H1 (cell line): ENCODE measurements at regions not wholly inside any gene's neighbourhood (a gene's known extent, or its start where the extent isn't known, plus 50 kb on each side); places are given as distances from the start of the nearest gene placed in this dataset.

Experiments
- CTCF ChIA-PET: fragments of 300-600 bp; sonication (Branson Sonifier 250); formaldehyde crosslinking; loops from one replicate; lab custom pipeline; 2021; ENCODE audit not compliant: partially characterized antibody; lab: Charles Lee
- POLR2A ChIA-PET: fragments of 300-600 bp; sonication (Branson Sonifier 250); formaldehyde crosslinking; loops from one replicate; lab custom pipeline; 2021; ENCODE audit warnings: inconsistent platforms; ENCODE audit not compliant: partially characterized antibody; lab: Charles Lee
- DNase-seq, 2 experiments: peaks; one replicate each; pipeline versions ENCODE4 v3.0.0 to v3.0.0-alpha.2; 2010 to 2022; ENCODE audit warnings: low spot score in 2 of 2, low read depth in 1 of 2, mixed read lengths in 1 of 2
- FAIRE-seq: peaks from 2 replicates; lab custom pipeline; 2011; peaks lifted over from hg19 to GRCh38; lab: Jason Lieb, UNC
- H2AFZ ChIP-seq: 2 replicates; pipeline ENCODE4 v1.8.1; 2012; ENCODE audit warnings: low read length, inconsistent platforms
- H2AK5ac ChIP-seq: 2 replicates; pipeline ENCODE4 v1.6.1; 2013; ENCODE audit warnings: low read depth, low read length
- H2BK120ac ChIP-seq: replicated peaks from 2 replicates; pipeline ENCODE3; 2013; ENCODE audit warnings: low read depth, low read length, inconsistent platforms
- H2BK12ac ChIP-seq: 2 replicates; pipeline ENCODE4 v1.6.1; 2013; ENCODE audit warnings: low read depth, low read length
- H2BK15ac ChIP-seq: 2 replicates; pipeline ENCODE4 v1.6.1; 2013; ENCODE audit warnings: low read length
- H2BK20ac ChIP-seq: 2 replicates; pipeline ENCODE4 v1.6.1; 2013; ENCODE audit warnings: low read length
- H2BK5ac ChIP-seq: 2 replicates; pipeline ENCODE4 v1.6.1; 2013; ENCODE audit warnings: low read depth, low read length
- H3K14ac ChIP-seq: 2 replicates; pipeline ENCODE4 v1.6.1; 2013; ENCODE audit warnings: inconsistent platforms; ENCODE audit not compliant: insufficient read length
- H3K18ac ChIP-seq: 2 replicates; pipeline ENCODE4 v1.6.1; 2013; ENCODE audit warnings: low read length; ENCODE audit errors: extremely low read depth
- H3K23ac ChIP-seq: 2 replicates; pipeline ENCODE4 v1.6.1; 2013; ENCODE audit warnings: inconsistent platforms; ENCODE audit not compliant: insufficient read length
- H3K23me2 ChIP-seq: 2 replicates; pipeline ENCODE4 v1.6.1; 2013; ENCODE audit warnings: low read depth, low read length
- H3K27ac ChIP-seq: 2 replicates; pipeline ENCODE4 v1.6.1; 2011; ENCODE audit warnings: low read depth, low read length, inconsistent platforms
- H3K27me3 ChIP-seq, 4 experiments: replicated peaks in 1 of 4; 1 replicate in 1 of 4; 2 replicates in 3 of 4; pipeline versions ENCODE4 v1.6.1 to v1.8.1; 2011 to 2013; ENCODE audit warnings: low read length in 3 of 4, mild to moderate bottlenecking in 3 of 4, inconsistent platforms in 2 of 4, mixed read lengths in 2 of 4, moderate library complexity in 1 of 4; ENCODE audit not compliant: control insufficient read depth in 3 of 4, insufficient read depth in 3 of 4; ENCODE audit errors: extremely low read depth in 1 of 4
- H3K36me3 ChIP-seq, 4 experiments: 2 replicates each; pipeline versions ENCODE4 v1.6.1 to v1.8.1; 2011 to 2013; ENCODE audit warnings: mild to moderate bottlenecking in 4 of 4, low read length in 3 of 4, moderate library complexity in 2 of 4, control low read depth in 1 of 4, inconsistent platforms in 1 of 4; ENCODE audit not compliant: insufficient read depth in 4 of 4, control insufficient read depth in 2 of 4
- H3K4ac ChIP-seq: replicated peaks from 2 replicates; pipeline ENCODE3; 2013; ENCODE audit warnings: low read length, low read depth, mixed read lengths, inconsistent platforms; ENCODE audit not compliant: insufficient read length
- H3K4me1 ChIP-seq, 4 experiments: replicated peaks in 1 of 4; 1 replicate in 1 of 4; 2 replicates in 3 of 4; pipeline versions ENCODE4 v1.6.1 to v1.8.1; 2011 to 2013; ENCODE audit warnings: low read length in 3 of 4, inconsistent platforms in 2 of 4, mixed read lengths in 1 of 4; ENCODE audit not compliant: insufficient read depth in 4 of 4, control insufficient read depth in 3 of 4
- H3K4me2 ChIP-seq, 2 experiments: 2 replicates each; pipeline versions ENCODE4 v1.6.1 to v1.8.1; 2011 to 2013; ENCODE audit warnings: low read depth in 2 of 2, low read length in 2 of 2, control low read depth in 1 of 2, inconsistent platforms in 1 of 2, mild to moderate bottlenecking in 1 of 2; ENCODE audit not compliant: insufficient read depth in 1 of 2
- H3K4me3 ChIP-seq, 4 experiments: fragments of 200-600, 300-600 bp in 1 of 4; sonication (generic), shearing (Covaris generic), sonication (Bioruptor Twin) in 1 of 4; 2 replicates each; pipeline versions ENCODE4 v1.5.1 to v1.8.1; 2011 to 2016; ENCODE audit warnings: low read length in 4 of 4, low read depth in 3 of 4, control low read depth in 2 of 4, inconsistent platforms in 2 of 4, mild to moderate bottlenecking in 2 of 4, mixed read lengths in 1 of 4, moderate library complexity in 1 of 4; ENCODE audit not compliant: insufficient read depth in 2 of 4; ENCODE audit errors: extremely low read depth in 1 of 4
- H3K56ac ChIP-seq: replicated peaks from 2 replicates; pipeline ENCODE3; 2013; ENCODE audit warnings: low read depth, mild to moderate bottlenecking, mixed read lengths, low read length, inconsistent platforms; ENCODE audit not compliant: insufficient read length
- H3K79me1 ChIP-seq: 2 replicates; pipeline ENCODE4 v1.6.1; 2013; ENCODE audit warnings: low read depth, low read length, control low read depth
- H3K79me2 ChIP-seq, 2 experiments: 2 replicates each; pipeline versions ENCODE4 v1.6.1 to v1.8.1; 2012 to 2013; ENCODE audit warnings: low read length in 2 of 2, mild to moderate bottlenecking in 2 of 2, inconsistent platforms in 1 of 2; ENCODE audit not compliant: insufficient read depth in 2 of 2, control insufficient read depth in 1 of 2
- H3K9ac ChIP-seq, 4 experiments: replicated peaks in 1 of 4; 1 replicate in 1 of 4; 2 replicates in 3 of 4; pipeline versions ENCODE4 v1.6.1 to v1.8.1; 2011 to 2013; ENCODE audit warnings: low read depth in 3 of 4, low read length in 3 of 4, control low read depth in 2 of 4, mild to moderate bottlenecking in 2 of 4, moderate library complexity in 2 of 4, inconsistent platforms in 1 of 4; ENCODE audit errors: extremely low read depth in 1 of 4
- H3K9me3 ChIP-seq, 2 experiments: 2 replicates each; pipeline versions ENCODE4 v1.6.1 to v1.8.1; 2012 to 2013; ENCODE audit warnings: mild to moderate bottlenecking in 2 of 2, moderate library complexity in 2 of 2, control low read depth in 1 of 2, inconsistent platforms in 1 of 2, low read depth in 1 of 2, low read length in 1 of 2, mixed read lengths in 1 of 2; ENCODE audit not compliant: insufficient read depth in 2 of 2
- H4K20me1 ChIP-seq, 2 experiments: replicated peaks in 1 of 2; 2 replicates each; pipeline versions ENCODE3 to v1.8.1; 2011 to 2013; ENCODE audit warnings: inconsistent platforms in 2 of 2, low read length in 2 of 2, mild to moderate bottlenecking in 1 of 2; ENCODE audit not compliant: insufficient read depth in 2 of 2, control insufficient read depth in 1 of 2
- H4K5ac ChIP-seq: 2 replicates; pipeline ENCODE4 v1.6.1; 2013; ENCODE audit warnings: low read length, low read depth, mixed read lengths, inconsistent platforms; ENCODE audit not compliant: insufficient read length
- H4K8ac ChIP-seq: 2 replicates; pipeline ENCODE4 v1.8.0; 2013; ENCODE audit warnings: mild to moderate bottlenecking, moderate library complexity, low read length, inconsistent platforms; ENCODE audit not compliant: insufficient read depth; ENCODE audit errors: extremely low read depth
- H4K91ac ChIP-seq: replicated peaks from 2 replicates; pipeline ENCODE3; 2013; ENCODE audit warnings: low read length, mixed read lengths, inconsistent platforms; ENCODE audit not compliant: insufficient read length
- CEBPB ChIP-seq: IDR thresholded peaks from 2 replicates; pipeline ENCODE4 v1.6.1; 2012; ENCODE audit warnings: low read depth, low read length
- GABPA ChIP-seq: IDR thresholded peaks from 2 replicates; pipeline ENCODE4 v1.6.1; 2011; ENCODE audit warnings: mild to moderate bottlenecking, low read length, moderate library complexity, borderline replicate concordance; ENCODE audit not compliant: insufficient read depth
- WGBS, 2 experiments: shearing (Covaris generic) in 1 of 2; methylation state at CpG; one replicate each; pipeline versions ENCODE4 v1.1.6 to v1.1.7; 2013 to 2015; ENCODE audit warnings: low lambda C conversion rate in 2 of 2, mixed read lengths in 2 of 2, inconsistent platforms in 1 of 2, low coverage in 1 of 2, missing lambda C conversion rate in 1 of 2; ENCODE audit not compliant: insufficient replicate concordance in 2 of 2, insufficient coverage in 1 of 2, insufficient read length in 1 of 2; ENCODE audit errors: extremely low coverage in 1 of 2, missing lambda C conversion rate in 1 of 2; 5-methylcytosine and 5-hydroxymethylcytosine counted together

DNA sequence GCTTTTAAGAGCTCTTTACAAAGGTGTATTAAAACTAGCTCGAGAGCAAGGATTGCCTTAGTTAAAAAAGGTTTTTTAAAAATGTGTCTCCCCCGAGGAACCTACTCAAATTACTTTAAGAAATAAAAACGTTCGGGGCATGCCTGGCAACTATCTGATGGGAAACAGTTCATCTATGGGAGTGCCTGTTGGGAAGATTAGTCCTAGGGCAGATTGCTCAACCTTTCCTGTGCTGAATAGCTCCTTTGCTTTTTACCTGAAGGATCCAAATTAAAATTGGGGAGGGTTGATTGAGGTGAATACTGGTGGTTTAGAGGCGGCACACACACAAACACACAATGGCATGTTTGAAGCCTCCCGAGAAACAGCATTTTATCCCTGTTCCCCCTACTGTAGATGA is 541.4 kb upstream of the ATP2B1 start:
- H4K5ac ChIP-seq = no peak overlapping the region
- H3K18ac ChIP-seq = no peak overlapping the region
- WGBS, 2 experiments = 80% methylated on average over 6 of the region's 6 CpGs; no CpG with 5 or more reads in 1 of the 2 experiments
- ChIA-PET CTCF (interaction anchor here (0.6 kb wide), 2 partner anchors 60 to 424 kb away, joined by 3 to 5 read pairs; no protein-coding TSS in a partner anchor), POLR2A (no interaction called here)
- H3K79me2 ChIP-seq = no peaks in the 10 kb centered on the region
- no peaks in the 10 kb centered on the region for H3K79me1 ChIP-seq
- no peaks in the 10 kb centered on the region for H3K9me3 ChIP-seq
- no peaks in the 10 kb centered on the region for H3K27me3 ChIP-seq
- no peak overlapping the region for H2AK5ac ChIP-seq
- no peak overlapping the region for H3K9ac ChIP-seq
- H3K36me3 ChIP-seq = no peaks in the 10 kb centered on the region
- no peak overlapping the region for H3K23ac ChIP-seq
- no peak overlapping the region for H3K14ac ChIP-seq
- H2BK20ac ChIP-seq = no peak overlapping the region
- H2BK5ac ChIP-seq = no peak overlapping the region
- no peak overlapping the region for H2BK12ac ChIP-seq
- H4K8ac ChIP-seq = no peak overlapping the region
- H2BK120ac ChIP-seq = no peak overlapping the region
- peak overlapping the region; percentile 9; the same call in 1 of the 2 replicates for H2AFZ ChIP-seq
- no peak overlapping the region for H3K27ac ChIP-seq
- no peak overlapping the region for H3K4ac ChIP-seq
- no peak overlapping the region for H3K4me3 ChIP-seq
- H3K23me2 ChIP-seq = no peaks in the 10 kb centered on the region
- H2BK15ac ChIP-seq = no peak overlapping the region
- H3K56ac ChIP-seq = no peak overlapping the region
- TF ChIP-seq GABPA = no peak
- peak; percentile 46; the same call in 1 of the 2 replicates for TF ChIP-seq CEBPB
- no peak overlapping the region for H3K4me2 ChIP-seq
- no peak for FAIRE-seq
- no peak for DNase-seq
- H3K4me1 ChIP-seq = peaks cover 0 to 3% (median 0%) of the 10 kb centered on the region in 4 experiments; a peak in 1 of 7 replicates
- no peak overlapping the region for H4K91ac ChIP-seq
- H4K20me1 ChIP-seq = no peaks in the 10 kb centered on the region
